Osteocyte (in vitro differentiated cells): ENCODE measurements at regions not wholly inside any gene's neighbourhood (a gene's known extent, or its start where the extent isn't known, plus 50 kb on each side); places are given as distances from the start of the nearest gene placed in this dataset.
A peak's percentile ranks its signal among the peaks of the same experiment; 100 is the strongest.

ENCODE experiments used
- DNase-seq: peaks from one replicate; pipeline ENCODE4 v3.0.0; 2021; ENCODE audit warnings: mixed read lengths; ENCODE audit not compliant: unreplicated experiment; ENCODE audit errors: extremely low spot score
- H3K27ac Mint-ChIP-seq: one replicate; pipeline ENCODE4 v1.8.0; 2021; ENCODE audit warnings: mild to moderate bottlenecking, mixed read lengths; ENCODE audit not compliant: unreplicated experiment
- H3K27me3 Mint-ChIP-seq: one replicate; pipeline ENCODE4 v1.8.0; 2021; ENCODE audit warnings: mixed read lengths; ENCODE audit not compliant: unreplicated experiment
- H3K36me3 Mint-ChIP-seq: one replicate; pipeline ENCODE4 v1.8.0; 2021; ENCODE audit warnings: mixed read lengths; ENCODE audit not compliant: unreplicated experiment
- H3K4me1 Mint-ChIP-seq: one replicate; pipeline ENCODE4 v1.8.0; 2021; ENCODE audit warnings: mixed read lengths; ENCODE audit not compliant: unreplicated experiment
- H3K4me3 Mint-ChIP-seq: one replicate; pipeline ENCODE4 v1.8.0; 2021; ENCODE audit warnings: mild to moderate bottlenecking, moderate library complexity, mixed read lengths; ENCODE audit not compliant: unreplicated experiment
- H3K9me3 Mint-ChIP-seq: one replicate; pipeline ENCODE4 v1.8.0; 2021; ENCODE audit warnings: mixed read lengths; ENCODE audit not compliant: unreplicated experiment
- TF ChIP-seq, protein P1 (sequence below): fragments of 200-600 bp; sonication (generic); IDR thresholded peaks from 2 replicates; pipeline ENCODE4 v1.5.0; 2021; ENCODE audit warnings: antibody characterized with exemption, mild to moderate bottlenecking, moderate library complexity

DNA sequence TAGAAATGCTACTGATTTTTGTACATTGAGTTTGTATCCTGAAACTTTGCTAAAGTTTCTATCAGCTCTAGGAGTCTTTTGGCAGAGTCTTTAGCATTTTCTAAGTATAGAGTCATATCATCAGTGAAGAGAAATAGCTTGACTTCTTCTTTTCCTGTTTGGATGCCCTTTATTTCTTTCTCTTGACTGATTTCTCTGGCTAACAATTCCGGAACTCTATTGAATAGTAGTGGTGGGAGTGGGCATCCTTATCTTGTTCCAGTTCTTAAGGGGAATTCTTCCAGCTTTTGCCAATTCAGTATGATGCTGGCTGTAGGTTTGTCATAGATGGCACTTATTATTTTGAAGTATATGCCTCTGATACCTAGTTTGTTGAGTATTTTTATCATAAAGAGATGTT lies 197.7 kb downstream of the AASDHPPT start:
- no peak overlapping the region for H3K27ac Mint-ChIP-seq
- peaks cover 9% of the 10 kb centered on the region for H3K4me1 Mint-ChIP-seq
- no peak for DNase-seq
- peaks cover 4% of the 10 kb centered on the region for H3K9me3 Mint-ChIP-seq
- no peaks in the 10 kb centered on the region for H3K36me3 Mint-ChIP-seq
- H3K27me3 Mint-ChIP-seq, result peaks cover 23% of the 10 kb centered on the region
- TF ChIP-seq, protein P1, sequence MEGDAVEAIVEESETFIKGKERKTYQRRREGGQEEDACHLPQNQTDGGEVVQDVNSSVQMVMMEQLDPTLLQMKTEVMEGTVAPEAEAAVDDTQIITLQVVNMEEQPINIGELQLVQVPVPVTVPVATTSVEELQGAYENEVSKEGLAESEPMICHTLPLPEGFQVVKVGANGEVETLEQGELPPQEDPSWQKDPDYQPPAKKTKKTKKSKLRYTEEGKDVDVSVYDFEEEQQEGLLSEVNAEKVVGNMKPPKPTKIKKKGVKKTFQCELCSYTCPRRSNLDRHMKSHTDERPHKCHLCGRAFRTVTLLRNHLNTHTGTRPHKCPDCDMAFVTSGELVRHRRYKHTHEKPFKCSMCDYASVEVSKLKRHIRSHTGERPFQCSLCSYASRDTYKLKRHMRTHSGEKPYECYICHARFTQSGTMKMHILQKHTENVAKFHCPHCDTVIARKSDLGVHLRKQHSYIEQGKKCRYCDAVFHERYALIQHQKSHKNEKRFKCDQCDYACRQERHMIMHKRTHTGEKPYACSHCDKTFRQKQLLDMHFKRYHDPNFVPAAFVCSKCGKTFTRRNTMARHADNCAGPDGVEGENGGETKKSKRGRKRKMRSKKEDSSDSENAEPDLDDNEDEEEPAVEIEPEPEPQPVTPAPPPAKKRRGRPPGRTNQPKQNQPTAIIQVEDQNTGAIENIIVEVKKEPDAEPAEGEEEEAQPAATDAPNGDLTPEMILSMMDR, result no peak
- H3K4me3 Mint-ChIP-seq, result no peak overlapping the region

GRCh38 chr11:106276126-106276525 lies 198.7 kb downstream of the AASDHPPT start:
- Mint-ChIP-seq H3K4me3 (no peak overlapping the region), H3K27me3 (peaks cover 22% of the 10 kb centered on the region), H3K27ac (no peak overlapping the region), H3K9me3 (peaks cover 4% of the 10 kb centered on the region), H3K4me1 (peaks cover 9% of the 10 kb centered on the region), H3K36me3 (no peaks in the 10 kb centered on the region)
- TF ChIP-seq, protein P1, result no peak
- DNase-seq, result no peak

DNA sequence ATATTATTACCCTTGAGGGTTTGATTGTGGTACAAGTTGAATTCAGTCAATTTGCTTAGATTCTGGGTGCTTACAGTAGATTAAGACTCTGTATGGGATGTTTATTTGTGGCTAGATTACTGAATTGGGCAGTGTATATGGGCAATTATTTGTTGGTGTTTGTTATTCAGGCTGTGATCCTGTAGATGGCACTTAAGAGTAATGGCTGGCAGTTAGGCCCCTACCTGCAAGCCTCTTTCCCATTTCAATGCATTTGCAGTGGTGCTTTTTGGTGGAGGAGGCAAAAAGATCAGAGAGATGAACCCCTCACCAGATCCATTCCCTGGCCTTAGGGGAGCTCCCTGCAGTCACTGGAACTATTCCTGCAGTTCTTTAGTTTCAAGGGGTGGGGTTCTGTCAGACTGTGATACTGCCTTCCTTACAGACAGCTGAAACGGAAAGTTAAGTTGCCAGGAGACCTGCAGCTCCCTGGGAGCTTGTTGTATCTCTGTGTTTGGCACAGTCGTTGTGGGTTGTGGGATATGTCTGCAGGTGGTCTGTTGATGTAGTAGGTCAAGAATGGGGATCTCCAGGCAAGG lies 199.5 kb downstream of the AASDHPPT start:
- Mint-ChIP-seq H3K4me3 (no peak overlapping the region), H3K27ac (no peak overlapping the region), H3K36me3 (no peaks in the 10 kb centered on the region), H3K9me3 (peaks cover 4% of the 10 kb centered on the region), H3K4me1 (peaks cover 9% of the 10 kb centered on the region), H3K27me3 (peaks cover 20% of the 10 kb centered on the region)
- TF ChIP-seq, protein P1, result peak; percentile 57
- no peak for DNase-seq

- Mint-ChIP-seq H3K36me3 (no peaks in the 10 kb centered on the region), H3K9me3 (peaks cover 4% of the 10 kb centered on the region), H3K27me3 (peaks cover 20% of the 10 kb centered on the region), H3K4me1 (peaks cover 9% of the 10 kb centered on the region), H3K4me3 (no peak overlapping the region), H3K27ac (no peak overlapping the region)
- no peak for DNase-seq
- TF ChIP-seq, protein P1, result no peak
Measured at GRCh38 chr11:106277484-106277883, 200.0 kb downstream of the AASDHPPT start.

DNA sequence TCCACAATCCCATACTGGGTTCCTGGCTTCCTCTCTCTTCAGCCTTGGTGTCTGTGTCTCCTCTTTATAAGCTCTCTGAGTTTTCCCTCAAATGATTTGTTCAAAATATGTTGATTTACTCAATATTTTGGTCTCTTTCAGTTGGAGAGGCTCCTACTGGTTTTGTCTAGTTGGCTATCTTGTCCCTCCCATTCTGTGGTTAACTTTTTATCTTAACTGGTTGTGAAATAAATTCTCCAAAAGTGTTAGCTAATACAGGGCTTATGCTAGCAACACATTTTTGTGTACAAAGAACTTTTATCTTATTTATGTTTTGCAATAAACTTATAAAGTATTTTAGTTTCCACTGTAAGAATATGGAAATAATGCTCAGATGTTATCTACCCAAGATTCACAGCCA lies 200.9 kb downstream of the AASDHPPT start:
- no peak for DNase-seq
- Mint-ChIP-seq H3K4me1 (peaks cover 9% of the 10 kb centered on the region), H3K36me3 (no peaks in the 10 kb centered on the region), H3K27ac (no peak overlapping the region), H3K27me3 (peaks cover 20% of the 10 kb centered on the region), H3K4me3 (no peak overlapping the region), H3K9me3 (peaks cover 1% of the 10 kb centered on the region)
- TF ChIP-seq, protein P1, result no peak
